Progenitor cell of endocrine pancreas (in vitro differentiated cells): ENCODE measurements at regions not wholly inside any gene's neighbourhood (a gene's known extent, or its start where the extent isn't known, plus 50 kb on each side); places are given as distances from the start of the nearest gene placed in this dataset.

Source experiments
- DNase-seq: peaks from one replicate; pipeline ENCODE4 v3.0.0; 2021; ENCODE audit warnings: low spot score; ENCODE audit not compliant: unreplicated experiment
- H3K27ac Mint-ChIP-seq: 2 replicates; pipeline ENCODE4 v1.8.0; 2021; ENCODE audit warnings: mild to moderate bottlenecking, moderate library complexity, mixed read lengths
- H3K27me3 Mint-ChIP-seq: 2 replicates; pipeline ENCODE4 v1.8.0; 2021; ENCODE audit warnings: mixed read lengths
- H3K36me3 Mint-ChIP-seq: 2 replicates; pipeline ENCODE4 v1.8.0; 2022; ENCODE audit warnings: mixed read lengths; ENCODE audit not compliant: insufficient read depth
- H3K4me1 Mint-ChIP-seq: 2 replicates; pipeline ENCODE4 v1.8.0; 2021; ENCODE audit warnings: low read depth, mixed read lengths
- H3K4me3 Mint-ChIP-seq: 2 replicates; pipeline ENCODE4 v1.8.0; 2021; ENCODE audit warnings: low read depth, mild to moderate bottlenecking, moderate library complexity, mixed read lengths
- H3K9me3 Mint-ChIP-seq: 2 replicates; pipeline ENCODE4 v1.8.0; 2021; ENCODE audit warnings: low read depth, mixed read lengths
- TF ChIP-seq, protein P1 (sequence below): fragments of 200-600 bp; sonication (generic); IDR thresholded peaks from one replicate; pipeline ENCODE4 v1.5.0; 2021; ENCODE audit warnings: antibody characterized with exemption, mild to moderate bottlenecking; ENCODE audit not compliant: unreplicated experiment

DNA sequence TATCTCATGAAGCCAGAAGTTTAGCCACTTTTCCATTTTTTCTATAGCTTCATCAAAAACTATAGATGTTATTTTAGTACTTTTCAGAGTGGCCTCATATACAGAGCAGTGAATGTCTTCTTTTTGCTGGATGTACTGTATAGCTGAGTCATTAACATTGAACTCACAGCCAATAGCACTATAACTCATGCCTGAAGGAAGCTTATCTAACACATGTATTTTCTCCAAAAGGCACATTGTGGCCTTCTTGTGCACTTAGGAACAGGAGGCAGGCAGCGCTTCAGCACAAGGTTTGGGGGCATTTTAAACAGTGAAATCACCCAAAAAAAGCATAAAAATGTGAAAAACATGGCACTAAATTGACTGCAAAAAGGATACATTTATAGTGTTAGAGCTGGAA is 336.8 kb upstream of the TMTC1 start:
- no peaks in the 10 kb centered on the region for H3K27me3 Mint-ChIP-seq
- H3K4me1 Mint-ChIP-seq: peaks cover 3% of the 10 kb centered on the region
- TF ChIP-seq, protein P1, sequence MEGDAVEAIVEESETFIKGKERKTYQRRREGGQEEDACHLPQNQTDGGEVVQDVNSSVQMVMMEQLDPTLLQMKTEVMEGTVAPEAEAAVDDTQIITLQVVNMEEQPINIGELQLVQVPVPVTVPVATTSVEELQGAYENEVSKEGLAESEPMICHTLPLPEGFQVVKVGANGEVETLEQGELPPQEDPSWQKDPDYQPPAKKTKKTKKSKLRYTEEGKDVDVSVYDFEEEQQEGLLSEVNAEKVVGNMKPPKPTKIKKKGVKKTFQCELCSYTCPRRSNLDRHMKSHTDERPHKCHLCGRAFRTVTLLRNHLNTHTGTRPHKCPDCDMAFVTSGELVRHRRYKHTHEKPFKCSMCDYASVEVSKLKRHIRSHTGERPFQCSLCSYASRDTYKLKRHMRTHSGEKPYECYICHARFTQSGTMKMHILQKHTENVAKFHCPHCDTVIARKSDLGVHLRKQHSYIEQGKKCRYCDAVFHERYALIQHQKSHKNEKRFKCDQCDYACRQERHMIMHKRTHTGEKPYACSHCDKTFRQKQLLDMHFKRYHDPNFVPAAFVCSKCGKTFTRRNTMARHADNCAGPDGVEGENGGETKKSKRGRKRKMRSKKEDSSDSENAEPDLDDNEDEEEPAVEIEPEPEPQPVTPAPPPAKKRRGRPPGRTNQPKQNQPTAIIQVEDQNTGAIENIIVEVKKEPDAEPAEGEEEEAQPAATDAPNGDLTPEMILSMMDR: no peak

DNA sequence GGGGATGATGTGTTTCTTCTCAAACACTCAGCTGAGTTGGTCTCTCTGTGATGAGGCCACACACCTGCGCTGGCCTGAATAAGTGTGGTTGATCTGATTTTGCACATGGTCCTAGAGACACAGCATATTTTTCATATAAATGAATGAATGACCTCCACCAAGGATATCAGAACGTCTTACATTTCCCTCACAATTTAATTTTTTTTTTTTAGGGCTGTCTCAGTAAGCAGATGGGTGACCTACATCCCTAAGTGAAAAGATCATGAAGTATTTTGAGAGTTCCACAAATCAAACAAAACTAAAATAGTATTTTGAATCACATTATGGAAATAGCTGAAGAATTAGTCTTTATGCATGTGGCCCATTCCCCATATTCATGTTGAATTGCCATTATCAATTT is 333.7 kb upstream of the TMTC1 start:
- H3K4me3 Mint-ChIP-seq: no peak overlapping the region
- H3K4me1 Mint-ChIP-seq: peaks cover 3% of the 10 kb centered on the region
- no peaks in the 10 kb centered on the region for H3K27me3 Mint-ChIP-seq
- DNase-seq: no peak
- TF ChIP-seq, protein P1: no peak
- H3K9me3 Mint-ChIP-seq: peaks cover 6% of the 10 kb centered on the region
- H3K27ac Mint-ChIP-seq: no peak overlapping the region
- H3K36me3 Mint-ChIP-seq: no peaks in the 10 kb centered on the region

More for the DNA sequence above, 336.8 kb upstream of the TMTC1 start:
- H3K36me3 Mint-ChIP-seq: no peaks in the 10 kb centered on the region
- H3K4me3 Mint-ChIP-seq: no peak overlapping the region
- peaks cover 6% of the 10 kb centered on the region for H3K9me3 Mint-ChIP-seq
- DNase-seq: no peak
- no peak overlapping the region for H3K27ac Mint-ChIP-seq

DNA sequence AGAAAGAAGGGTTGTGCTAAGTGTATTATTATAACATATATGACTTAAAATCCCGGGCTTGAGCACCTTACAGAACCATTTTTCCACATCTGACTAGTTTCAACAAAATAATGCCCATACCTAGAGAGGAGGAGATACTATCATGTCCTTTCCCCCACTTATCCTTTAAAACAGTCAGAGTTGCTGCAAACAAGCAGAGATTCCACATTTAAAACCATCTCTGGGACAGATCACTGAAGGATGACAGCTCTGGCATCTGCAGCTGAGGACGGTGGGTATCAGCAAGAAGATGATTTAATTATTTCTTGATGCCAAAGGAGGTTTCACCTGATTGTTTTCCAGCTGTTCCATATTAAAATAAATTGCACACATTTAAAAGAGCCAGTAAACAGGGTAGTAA is 328.0 kb upstream of the TMTC1 start:
- no peak for DNase-seq
- Mint-ChIP-seq H3K9me3 (peaks cover 20% of the 10 kb centered on the region), H3K27ac (no peak overlapping the region), H3K4me1 (peaks cover under 1% of the 10 kb centered on the region), H3K27me3 (no peaks in the 10 kb centered on the region), H3K36me3 (no peaks in the 10 kb centered on the region), H3K4me3 (no peak overlapping the region)
- TF ChIP-seq, protein P1: no peak

DNA sequence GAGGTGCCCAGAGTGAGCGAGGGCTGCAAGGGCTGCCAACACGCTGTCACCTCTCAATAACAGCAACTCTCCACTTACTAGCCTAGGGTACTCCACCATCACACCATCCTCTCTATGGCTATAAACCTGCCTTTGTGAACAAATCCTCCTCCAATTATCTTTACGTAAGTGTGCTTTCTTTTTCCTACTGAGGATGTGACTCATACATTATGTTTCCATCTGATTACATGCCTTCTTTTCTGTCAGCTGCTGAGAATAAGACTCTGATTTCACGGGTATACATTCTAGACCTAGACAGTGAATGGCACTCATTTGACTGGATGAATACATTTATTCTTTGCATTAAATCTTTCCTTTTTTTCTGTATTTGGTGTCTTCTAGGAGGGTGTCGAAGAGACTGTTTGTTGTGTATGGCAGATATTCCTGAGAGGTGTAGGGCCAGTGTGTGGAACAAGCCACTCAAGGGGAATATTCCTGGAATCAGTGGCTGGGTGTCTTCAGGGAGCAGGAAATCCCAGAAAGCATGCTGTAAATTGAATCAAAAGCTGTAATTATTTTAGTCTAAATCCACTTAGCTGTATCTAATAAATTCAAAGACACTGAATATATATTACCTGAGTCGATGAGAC is 327.3 kb upstream of the TMTC1 start:
- Mint-ChIP-seq H3K27me3 (no peaks in the 10 kb centered on the region), H3K9me3 (peaks cover 20% of the 10 kb centered on the region), H3K4me3 (no peak overlapping the region), H3K27ac (no peak overlapping the region), H3K4me1 (no peaks in the 10 kb centered on the region), H3K36me3 (no peaks in the 10 kb centered on the region)
- DNase-seq: no peak
- TF ChIP-seq, protein P1: no peak

DNA sequence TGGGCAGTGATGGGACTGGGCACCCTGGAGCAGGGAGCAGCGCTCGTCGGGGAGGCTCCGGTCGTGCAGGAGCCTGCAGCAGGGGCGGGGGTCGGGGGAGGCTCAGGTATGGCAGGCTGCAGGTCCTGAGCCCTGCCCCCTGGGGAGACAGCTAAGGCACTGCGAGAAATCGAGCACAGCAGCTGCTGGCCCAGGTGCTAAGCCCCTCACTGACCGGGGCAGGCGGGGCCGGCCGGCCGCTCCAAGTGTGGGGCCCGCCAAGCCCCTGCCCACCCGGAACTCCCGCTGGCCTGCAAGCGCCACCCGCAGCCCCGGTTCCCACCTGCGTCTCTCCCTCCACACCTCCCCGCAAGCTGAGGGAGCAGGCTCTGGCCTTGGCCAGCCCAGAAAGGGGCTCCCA is 326.8 kb upstream of the TMTC1 start:
- TF ChIP-seq, protein P1: no peak
- DNase-seq: no peak
- Mint-ChIP-seq H3K4me3 (no peak overlapping the region), H3K4me1 (no peaks in the 10 kb centered on the region), H3K9me3 (peaks cover 17% of the 10 kb centered on the region), H3K36me3 (no peaks in the 10 kb centered on the region), H3K27me3 (no peaks in the 10 kb centered on the region), H3K27ac (no peak overlapping the region)
